Fibroblast of skin of right biceps (primary cell): ENCODE measurements at regions not wholly inside any gene's neighbourhood (a gene's known extent, or its start where the extent isn't known, plus 50 kb on each side); places are given as distances from the start of the nearest gene placed in this dataset.
A peak's percentile ranks its signal among the peaks of the same experiment; 100 is the strongest.
"Not testable (repeated sequence)": the region's sequence is repeated elsewhere in the genome, so short reads cannot be mapped to it uniquely, and the experiment has no call there.

ENCODE experiments used
- DNase-seq: peaks from one replicate; pipeline ENCODE4 v3.0.0-alpha.2; 2013

DNA sequence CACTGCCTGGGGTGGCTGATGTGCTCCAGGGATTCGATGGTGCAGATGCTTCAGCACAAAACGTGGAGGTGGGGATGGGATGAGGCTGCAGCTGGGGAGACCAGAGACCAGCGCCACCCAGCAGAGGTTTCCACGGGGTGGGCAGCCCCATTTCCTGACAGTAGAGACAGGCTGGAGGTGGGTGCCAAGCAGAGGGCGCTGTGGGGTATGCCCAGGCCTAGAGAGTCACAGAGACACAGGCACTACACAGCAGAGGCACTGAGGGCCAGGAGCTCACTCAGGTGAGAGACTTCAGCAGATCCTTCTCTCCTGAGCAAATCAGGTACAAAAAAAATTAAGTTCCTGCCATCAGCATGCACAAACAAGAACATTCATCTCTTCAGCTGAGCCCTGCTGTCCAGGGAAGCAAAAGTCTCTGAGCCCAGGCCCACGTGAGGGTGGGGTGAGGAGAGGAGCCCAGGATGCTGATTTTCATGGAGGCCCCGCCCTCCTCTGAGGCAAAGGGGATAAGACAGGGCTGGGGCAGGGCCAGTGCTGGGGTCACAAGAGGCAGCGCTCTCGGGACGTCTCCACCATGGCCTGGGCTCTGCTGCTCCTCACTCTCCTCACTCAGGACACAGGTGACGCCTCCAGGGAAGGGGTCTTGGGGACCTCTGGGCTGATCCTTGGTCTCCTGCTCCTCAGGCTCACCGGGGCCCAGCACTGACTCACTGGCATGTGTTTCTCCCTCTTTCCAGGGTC, 53.1 kb downstream of the GGTLC2 start:
- no peak for DNase-seq

DNA sequence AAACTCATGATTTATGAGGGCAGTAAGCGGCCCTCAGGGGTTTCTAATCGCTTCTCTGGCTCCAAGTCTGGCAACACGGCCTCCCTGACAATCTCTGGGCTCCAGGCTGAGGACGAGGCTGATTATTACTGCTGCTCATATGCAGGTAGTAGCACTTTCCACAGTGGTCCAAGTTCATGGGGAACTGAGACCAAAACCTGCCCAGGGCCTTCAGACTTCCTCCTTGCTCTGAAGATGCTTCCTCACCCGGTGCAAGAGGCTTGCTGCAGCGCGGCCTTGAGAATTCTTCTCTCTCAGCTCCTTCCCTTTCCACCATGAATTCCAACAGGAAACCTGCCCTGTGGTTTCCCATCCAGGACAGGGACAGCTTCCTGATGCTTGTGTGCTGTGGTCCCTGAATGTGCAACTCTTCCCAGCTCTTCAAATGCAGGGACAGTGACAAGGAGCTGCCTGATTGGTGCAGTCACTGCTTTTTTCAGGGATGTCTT, 53.9 kb downstream of the GGTLC2 start:
- DNase-seq = no peak

DNA sequence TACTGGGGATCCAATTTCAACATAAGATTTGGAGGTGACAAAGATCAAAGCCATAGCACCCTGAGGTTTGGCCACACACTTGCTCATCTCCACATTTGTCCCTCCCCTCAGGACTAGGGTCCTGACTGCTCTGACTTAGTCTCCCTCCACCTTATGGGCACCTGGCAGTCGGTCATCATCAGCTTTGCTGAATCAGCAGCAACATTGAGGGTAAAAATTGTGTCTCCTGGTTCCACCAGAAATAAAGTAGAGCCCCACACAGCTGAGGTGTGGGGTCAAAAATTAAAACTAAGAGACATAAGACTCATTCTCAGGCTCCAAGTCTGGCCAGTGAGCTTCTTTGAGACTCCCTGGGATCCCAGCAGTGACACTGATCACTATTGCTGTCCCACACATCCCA, 56.2 kb downstream of the GGTLC2 start:
- no peak for DNase-seq

DNA sequence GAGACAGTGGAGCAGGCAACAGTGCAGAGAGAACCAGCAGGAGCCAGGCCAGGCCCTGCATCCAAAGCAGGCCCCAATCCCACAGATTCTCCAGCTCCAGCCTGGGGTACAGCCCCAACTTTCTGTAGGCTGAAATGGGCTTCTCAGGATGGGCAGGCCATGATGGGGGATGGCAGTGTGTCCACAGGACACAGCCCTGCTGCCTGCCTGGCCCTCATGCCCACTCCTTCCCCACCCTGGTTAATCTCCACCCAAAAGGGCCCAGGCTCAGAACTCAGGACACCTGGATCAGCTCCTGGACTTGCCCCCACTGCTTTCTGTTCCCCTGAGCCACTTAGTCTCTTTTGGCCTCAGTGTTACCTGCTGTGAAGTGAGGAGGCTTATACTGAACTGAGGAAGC, 57.1 kb downstream of the GGTLC2 start:
- DNase-seq = not testable (repeated sequence)

DNA sequence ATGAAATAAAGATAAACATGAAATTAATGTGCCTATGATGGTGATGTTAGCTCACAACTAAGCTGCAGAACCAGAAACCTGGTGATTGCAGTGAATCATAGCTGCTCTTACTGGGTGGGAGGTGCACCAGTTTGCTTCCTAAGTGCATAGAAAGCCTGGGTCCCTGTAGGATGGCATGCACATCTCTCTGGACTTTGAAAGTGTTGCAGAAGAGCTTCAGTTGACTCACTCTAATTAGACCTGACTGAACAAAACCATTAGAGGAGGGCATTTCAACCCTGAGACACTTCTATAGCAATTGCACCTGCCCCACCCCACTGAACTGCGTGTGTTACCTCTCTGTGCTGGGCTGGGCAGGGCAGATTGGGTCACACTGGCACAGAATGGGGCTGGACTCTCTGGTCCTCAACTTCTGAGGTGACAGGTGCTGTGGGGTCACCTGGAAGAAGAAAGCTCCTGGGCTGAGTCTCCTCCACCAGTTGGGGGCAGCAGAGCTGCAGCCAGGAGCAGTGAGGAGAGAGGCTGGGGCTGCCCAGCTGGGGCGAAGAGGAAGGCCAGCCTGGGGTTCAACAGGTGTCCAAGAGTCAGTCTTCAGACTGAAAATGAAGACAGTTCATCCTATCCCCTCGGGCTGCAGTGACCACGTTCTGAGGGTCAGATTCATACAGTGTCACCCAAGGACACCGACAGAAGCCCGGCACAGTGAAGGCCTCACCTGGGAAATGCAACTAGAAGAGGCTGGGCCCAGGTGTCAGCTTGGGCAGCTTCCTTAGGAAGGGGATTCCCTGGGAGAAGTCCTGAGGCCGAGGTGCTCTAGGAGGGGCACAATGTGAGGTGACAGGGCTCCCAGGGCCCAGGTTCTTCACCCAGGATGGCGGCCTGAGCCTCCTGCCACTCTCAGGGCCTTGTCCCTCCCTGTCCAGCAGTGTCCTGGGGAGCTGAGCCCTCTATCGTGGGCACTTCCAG, 58.1 kb downstream of the GGTLC2 start:
- DNase-seq = no peak

DNA sequence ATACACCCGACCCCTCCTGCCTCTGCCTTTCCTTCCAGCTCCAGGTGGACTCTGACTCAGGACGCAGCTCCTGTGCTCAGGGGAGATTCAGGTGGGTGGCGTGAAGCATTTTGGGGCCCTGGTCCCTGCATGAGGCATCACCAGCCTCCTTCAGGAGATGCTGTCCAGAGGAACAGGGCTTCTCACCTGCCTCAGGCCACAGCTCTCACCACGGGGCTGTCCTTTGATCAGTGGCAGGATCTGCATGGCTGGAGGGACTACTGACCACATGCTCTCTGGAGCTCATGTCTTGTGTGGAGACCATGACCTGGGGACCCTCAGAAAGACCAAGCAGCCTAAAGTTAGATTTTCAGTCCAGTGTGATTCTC, 58.8 kb downstream of the GGTLC2 start:
- DNase-seq = no peak

DNA sequence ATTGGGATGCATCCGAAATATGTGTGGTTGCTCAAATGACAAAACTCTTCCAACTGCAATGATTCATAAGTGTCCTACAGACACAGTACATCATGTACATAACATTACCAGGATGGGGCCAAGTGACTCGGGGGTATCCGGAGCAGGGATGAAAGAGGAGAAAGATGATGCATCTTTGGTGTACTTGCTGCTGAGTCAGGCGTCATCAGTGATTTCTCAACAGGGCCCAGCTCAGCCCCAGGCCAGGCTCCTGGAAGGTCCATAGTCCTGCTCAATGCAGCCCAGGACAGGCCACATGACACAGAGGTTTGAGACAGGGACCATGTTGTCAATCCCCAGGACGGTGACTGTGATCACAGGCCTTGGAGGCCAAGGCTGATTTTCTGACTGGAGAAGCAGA, 59.3 kb downstream of the GGTLC2 start:
- DNase-seq = peak; percentile 39

DNA sequence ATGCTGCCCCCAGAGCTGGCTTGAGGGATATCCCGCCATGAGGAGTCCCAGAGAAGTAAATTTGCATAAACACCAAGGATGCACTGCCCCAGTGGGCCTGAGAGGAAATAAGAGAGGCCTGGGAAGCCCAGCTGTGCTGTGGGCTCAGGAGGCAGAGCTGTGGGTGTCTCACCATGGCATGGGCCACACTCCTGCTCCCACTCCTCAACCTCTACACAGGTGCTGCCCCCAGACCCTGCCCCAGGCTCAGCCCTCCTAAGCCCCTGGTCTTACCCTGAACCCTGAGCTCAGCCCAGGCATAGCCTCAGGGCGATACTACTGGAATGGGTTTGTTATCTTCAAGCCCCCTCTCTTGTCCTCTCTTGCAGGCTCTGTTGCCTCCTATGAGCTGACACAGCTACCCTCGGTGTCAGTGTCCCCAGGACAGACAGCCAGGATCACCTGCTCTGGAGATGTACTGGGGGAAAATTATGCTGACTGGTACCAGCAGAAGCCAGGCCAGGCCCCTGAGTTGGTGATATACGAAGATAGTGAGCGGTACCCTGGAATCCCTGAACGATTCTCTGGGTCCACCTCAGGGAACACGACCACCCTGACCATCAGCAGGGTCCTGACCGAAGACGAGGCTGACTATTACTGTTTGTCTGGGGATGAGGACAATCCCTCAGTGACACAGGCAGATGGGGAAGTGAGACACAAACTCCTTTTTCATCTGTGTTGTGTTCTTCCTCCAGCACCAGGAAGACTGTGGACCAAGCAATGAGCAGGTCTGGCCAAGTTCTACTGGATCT, 59.9 kb downstream of the GGTLC2 start:
- no peak for DNase-seq

DNA sequence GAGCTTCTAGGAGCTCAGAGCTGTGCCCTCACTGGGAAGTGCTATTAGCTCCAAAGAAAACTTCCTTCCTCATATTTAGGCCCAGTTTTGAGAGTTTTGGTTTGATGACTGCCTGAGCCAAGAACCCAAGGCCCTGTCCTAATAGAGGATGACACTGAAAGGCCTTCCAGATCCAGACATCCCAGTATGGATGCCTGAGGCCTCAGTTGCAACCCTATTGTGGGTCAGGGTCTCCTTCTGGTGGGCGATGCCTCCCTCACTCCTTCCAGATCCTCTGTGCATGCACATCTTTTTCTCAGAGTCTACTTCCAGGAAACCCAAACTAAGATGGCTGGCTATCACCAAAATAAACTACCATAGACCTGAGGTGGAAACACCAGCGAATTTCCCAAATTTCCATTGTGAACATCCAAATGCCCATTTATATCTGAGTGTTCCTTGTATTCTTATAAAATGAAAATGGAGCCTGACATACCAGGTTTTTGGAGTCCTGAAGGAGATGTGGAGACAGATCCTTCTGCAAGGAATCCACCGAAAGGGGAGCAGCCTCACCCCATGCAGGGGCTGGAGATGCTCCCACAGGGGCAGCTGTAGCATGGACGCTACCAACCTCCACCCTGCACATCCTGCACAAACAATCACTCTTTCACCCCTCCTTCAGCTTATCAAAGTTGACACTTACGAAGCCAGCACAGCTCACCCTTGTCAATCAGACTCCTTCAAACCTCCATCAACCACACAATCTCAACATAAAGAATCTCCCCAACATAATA, 61.1 kb downstream of the GGTLC2 start:
- no peak for DNase-seq

DNA sequence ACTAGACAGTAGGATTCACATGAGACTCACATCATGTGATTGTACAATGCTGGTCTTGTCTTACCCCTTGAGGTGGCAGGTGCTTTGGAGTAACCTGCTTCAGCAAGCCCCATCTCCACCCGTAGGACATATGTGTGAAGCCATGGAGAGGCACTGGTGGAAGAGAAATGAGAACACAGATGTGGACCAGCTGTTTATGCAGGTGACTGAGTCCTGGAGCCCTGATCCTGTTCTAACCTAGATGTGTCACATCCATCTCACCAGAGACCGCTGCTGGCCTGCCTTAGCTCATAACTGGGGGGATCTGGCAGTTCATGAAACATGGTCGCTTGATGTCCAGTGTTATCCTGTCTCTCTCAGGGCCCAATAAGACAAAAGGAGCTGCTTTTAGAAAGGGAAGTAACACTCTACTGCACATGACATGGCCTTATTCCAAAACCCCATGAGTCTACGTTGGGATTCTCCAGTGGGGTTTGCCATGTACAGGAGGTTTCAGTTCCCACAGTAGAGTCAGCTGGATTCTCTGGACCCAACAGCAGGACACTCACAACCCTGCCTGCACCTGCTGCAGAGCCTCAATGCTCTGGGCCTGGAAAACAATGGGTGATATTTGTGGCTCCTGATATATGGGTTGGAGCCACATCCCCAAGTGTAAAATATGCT, 62.0 kb downstream of the GGTLC2 start:
- DNase-seq = no peak

DNA sequence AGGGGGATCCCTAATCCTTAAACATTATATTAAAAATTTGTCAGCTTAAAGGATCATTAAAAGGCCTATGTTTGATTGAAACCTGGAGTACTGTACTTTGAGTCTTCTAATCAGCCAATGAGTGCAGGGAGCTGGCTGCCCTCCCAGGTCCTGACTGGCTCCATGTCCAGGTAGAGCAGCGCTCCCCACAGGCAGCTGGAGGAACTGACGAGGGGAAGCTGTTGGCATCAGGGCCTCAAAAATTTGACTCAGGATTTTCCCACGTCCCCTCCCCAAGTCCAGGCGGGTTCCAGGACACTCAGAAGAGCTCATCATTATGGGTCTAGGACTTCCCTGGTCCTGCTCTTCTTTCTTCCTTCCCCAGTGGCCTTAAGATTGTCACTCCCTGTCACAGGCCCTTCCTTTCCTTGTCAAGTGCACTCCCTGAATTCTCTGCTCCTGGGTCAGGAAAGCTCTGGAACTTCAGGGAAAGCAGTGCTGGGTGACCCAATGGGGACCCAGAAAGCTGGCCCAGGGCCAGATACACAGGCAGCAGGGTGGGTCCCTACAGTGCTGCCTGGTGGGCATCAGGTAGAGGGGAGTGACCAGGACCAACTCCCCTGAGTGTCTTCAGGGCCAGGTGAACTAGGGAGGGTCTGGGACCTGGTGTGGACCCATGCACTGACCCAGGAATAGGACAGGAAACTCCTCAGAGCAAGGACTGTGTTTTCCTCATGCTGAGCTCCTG, 65.5 kb downstream of the GGTLC2 start:
- no peak for DNase-seq

DNA sequence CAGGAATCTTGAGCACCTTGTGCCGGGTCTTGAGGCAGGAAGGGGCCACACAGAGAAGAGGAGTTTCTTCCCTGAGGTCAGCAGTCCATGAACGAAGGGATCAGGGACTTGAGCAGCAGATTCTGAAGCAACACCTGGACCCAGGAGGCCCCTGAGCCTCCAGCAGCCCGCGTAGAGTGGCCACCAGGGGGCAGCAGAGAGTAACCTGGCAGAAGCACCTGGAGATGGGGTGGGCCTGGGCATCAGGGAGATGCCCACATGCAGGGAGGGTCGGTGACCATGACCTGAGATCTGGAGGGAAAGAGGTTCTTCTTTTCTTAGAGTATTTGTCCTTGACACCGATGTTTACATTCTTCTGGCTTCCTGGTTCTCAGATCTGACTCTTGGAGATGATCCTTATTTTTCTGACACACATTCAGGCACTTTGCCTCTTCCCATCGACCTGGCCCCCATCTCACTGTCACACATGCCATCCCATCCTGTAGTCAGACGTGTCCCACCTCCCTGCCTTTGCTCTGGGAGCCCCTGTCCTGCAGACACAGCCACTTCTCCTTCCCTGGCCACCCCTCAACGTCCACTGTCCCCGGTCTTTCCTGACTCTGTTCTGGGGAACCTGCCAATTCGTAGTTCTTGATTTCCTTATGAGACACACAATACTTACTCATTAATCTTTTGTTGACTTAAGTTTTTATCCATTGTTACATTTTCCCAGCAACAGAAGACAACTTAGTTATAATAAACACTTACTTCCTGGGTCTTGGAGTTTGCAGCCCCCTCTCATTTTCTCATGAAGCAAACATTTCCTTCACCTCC, 66.5 kb downstream of the GGTLC2 start:
- peak; percentile 14 for DNase-seq

DNA sequence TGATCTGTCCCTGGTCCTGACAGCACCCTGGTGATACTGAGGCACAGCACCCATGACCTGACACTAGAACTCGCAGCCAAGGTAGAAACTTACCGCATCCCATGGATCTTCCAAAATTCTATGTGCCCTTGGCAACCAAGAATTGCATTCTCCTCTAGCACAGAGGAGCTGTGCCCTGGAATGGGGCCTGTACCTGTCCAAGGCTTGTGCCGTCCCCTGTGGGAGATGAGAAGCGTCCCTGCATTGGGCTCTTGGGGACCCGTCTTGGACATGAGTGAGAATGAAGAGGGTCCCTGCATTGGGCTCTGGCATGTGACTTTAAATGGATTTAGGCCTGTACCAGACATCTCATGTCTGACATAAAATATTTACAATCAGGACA, 67.1 kb downstream of the GGTLC2 start:
- no peak for DNase-seq

DNA sequence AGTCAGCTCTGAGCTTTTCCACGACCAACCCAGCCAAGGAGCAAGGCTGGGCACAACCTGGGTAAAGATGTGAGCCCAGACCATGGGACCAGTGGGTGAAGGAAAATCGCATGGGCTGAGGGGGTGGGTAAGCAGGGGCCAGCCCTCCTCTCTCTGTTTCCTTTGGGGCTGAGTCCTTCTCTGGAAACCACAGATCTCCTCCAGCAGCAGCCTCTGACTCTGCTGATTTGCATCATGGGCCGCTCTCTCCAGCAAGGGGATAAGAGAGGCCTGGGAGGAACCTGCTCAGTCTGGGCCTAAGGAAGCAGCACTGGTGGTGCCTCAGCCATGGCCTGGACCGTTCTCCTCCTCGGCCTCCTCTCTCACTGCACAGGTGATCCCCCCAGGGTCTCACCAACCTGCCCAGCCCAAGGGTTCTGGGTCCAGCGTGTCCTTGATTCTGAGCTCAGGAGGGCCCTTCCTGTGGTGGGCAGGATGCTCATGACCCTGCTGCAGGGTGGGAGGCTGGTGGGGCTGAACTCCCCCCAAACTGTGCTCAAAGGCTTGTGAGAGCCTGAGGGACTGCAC, 67.8 kb downstream of the GGTLC2 start:
- DNase-seq = no peak

DNA sequence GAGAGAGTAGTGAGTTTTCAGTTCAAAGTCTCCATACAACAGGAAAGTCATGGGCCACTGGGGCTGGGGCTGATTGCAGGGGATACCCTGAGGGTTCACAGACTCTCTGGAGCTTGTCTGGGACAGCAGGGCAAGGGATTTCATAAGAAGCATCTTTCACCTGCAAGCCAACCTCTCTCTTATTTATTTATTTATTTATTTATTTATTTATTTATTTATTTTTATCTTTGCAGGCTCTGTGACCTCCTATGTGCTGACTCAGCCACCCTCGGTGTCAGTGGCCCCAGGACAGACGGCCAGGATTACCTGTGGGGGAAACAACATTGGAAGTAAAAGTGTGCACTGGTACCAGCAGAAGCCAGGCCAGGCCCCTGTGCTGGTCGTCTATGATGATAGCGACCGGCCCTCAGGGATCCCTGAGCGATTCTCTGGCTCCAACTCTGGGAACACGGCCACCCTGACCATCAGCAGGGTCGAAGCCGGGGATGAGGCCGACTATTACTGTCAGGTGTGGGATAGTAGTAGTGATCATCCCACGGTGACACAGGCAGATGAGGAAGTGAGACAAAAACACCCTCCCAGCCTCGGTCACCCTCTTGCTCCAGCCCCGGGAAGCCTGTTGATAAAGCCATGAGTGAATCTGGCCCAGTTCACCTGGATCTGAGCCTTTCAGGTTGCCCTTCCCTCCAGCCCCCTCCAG, 68.4 kb downstream of the GGTLC2 start:
- no peak for DNase-seq

DNA sequence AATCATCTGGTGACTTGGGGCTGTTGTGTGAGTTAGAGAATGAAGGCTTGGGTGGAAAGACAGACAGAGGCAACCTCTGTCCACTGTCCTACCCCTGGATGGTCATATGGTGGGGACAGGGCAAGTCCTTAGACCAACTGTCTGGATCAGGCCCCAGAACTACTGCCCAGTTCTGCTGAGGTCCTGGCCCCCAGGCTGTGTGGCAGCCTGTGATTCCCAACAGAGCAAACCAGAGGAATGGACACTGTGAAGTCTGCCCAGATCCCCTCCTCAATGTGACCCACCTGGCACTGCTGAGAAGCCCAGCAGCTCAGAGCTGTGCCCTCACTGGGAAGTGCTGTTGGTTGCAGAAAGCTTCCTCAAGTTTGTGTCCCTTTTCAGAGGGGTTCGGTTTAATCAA, 69.0 kb downstream of the GGTLC2 start:
- DNase-seq = no peak

DNA sequence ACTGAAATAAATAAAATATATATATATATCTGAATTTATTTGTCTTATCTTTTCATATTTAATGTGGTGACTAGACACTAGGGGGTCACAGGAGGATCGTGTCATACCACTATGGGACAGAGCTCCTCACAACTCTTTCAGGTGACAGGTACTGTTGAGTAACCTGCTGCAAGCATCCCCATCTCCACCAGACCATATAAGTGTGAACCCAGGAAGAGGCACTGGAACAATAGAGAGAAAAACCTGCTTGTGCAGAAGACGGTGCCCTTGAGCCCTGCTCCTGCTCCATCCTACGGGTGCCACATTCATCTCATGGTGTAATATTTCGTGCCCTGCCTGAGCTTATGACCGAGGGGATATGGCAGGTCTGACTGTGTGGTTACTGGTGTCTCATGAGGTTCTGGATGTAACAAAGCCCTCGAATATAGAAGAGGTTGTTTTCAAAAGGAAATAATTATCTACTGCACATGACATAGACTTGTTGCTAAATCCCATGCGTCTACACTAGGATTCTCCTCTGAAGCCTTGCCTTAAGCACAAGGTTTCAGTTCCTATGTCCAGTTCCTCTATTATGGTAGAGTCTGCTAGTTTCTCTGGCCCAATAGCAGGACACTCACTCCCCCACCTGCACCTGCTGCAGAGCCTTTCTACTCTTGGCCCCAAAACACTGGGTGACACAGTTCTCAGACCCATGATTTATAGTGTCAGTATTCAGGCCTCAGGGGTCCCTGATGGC, 70.4 kb downstream of the GGTLC2 start:
- no peak for DNase-seq

DNA sequence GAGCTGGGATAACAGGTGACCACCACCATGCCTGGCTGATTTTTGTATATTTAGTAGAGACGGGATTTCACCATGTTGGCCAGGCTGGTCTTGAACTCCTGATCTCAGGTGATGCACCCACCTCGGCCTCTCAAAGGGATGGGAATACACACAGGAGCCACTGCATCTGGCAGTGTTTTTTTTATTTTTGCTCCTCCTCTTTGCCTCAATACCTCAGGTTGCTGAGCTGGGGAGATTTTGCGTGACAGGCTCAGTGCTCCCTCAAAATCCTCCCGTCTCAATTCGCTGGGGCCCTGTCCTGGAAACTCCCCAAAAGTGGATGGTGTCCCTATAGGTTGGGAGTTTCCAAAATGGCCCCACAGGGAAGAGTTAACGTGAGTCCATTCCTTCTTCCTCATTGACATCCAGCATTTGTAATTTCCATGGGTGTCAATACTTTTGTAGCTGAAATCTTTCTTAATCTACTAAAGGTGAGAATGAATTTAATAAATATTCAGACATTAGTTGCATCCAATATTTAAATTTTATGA, 71.8 kb downstream of the GGTLC2 start:
- no peak for DNase-seq
